Mucosa of stomach (tissue), 1 donor: ENCODE measurements at regions not wholly inside any gene's neighbourhood (a gene's known extent, or its start where the extent isn't known, plus 50 kb on each side); places are given as distances from the start of the nearest gene placed in this dataset.
"Not testable (repeated sequence)": the region's sequence is repeated elsewhere in the genome, so short reads cannot be mapped to it uniquely, and the experiment has no call there.

Source experiments
- H3K27me3 ChIP-seq: one replicate; pipeline ENCODE4 v1.7.0; 2013; ENCODE audit warnings: mild to moderate bottlenecking, low read length; ENCODE audit not compliant: control insufficient read depth, insufficient read depth
- H3K36me3 ChIP-seq: one replicate; pipeline ENCODE4 v1.7.0; 2013; ENCODE audit warnings: low read length; ENCODE audit not compliant: control insufficient read depth, insufficient read depth
- H3K4me1 ChIP-seq: one replicate; pipeline ENCODE4 v1.7.0; 2013; ENCODE audit warnings: mild to moderate bottlenecking, low read length; ENCODE audit not compliant: control insufficient read depth, insufficient read depth
- H3K4me3 ChIP-seq: one replicate; pipeline ENCODE4 v1.7.0; 2013; ENCODE audit warnings: low read length
- H3K9ac ChIP-seq: one replicate; pipeline ENCODE4 v1.7.0; 2013; ENCODE audit warnings: mild to moderate bottlenecking, low read length, moderate library complexity
- H3K9me3 ChIP-seq: one replicate; pipeline ENCODE4 v1.7.0; 2013; ENCODE audit warnings: mild to moderate bottlenecking, low read length, moderate library complexity; ENCODE audit not compliant: control insufficient read depth
- donor health status: Pancreatic carcinoma.

GRCh38 chr6:27605401-27606342, 132.8 kb upstream of the ZNF184 start:
- peaks cover 34% of the 10 kb centered on the region for H3K27me3 ChIP-seq
- no peaks in the 10 kb centered on the region for H3K9me3 ChIP-seq
- H3K4me3 ChIP-seq, result no peak overlapping the region
- no peak overlapping the region for H3K9ac ChIP-seq
- no peaks in the 10 kb centered on the region for H3K4me1 ChIP-seq
- H3K36me3 ChIP-seq, result no peaks in the 10 kb centered on the region

GRCh38 chr6:27604986-27605385, 132.1 kb upstream of the ZNF184 start:
- Histone ChIP-seq H3K9ac (no peak overlapping the region), H3K4me3 (no peak overlapping the region), H3K27me3 (peaks cover 37% of the 10 kb centered on the region), H3K4me1 (no peaks in the 10 kb centered on the region), H3K9me3 (no peaks in the 10 kb centered on the region), H3K36me3 (no peaks in the 10 kb centered on the region)

GRCh38 chr6:27601668-27602254, 128.9 kb upstream of the ZNF184 start:
- Histone ChIP-seq H3K9ac (no peak overlapping the region), H3K4me3 (no peak overlapping the region), H3K9me3 (no peaks in the 10 kb centered on the region), H3K27me3 (peaks cover 37% of the 10 kb centered on the region), H3K4me1 (no peaks in the 10 kb centered on the region), H3K36me3 (no peaks in the 10 kb centered on the region)

- Histone ChIP-seq H3K4me1 (no peaks in the 10 kb centered on the region), H3K27me3 (peaks cover 27% of the 10 kb centered on the region), H3K9me3 (no peaks in the 10 kb centered on the region), H3K36me3 (no peaks in the 10 kb centered on the region), H3K9ac (no peak overlapping the region), H3K4me3 (no peak overlapping the region)
These were observed 127.1 kb upstream of the ZNF184 start for GRCh38 chr6:27599859-27600532.

- peaks cover 40% of the 10 kb centered on the region for H3K27me3 ChIP-seq
- not testable (repeated sequence) for H3K4me1 ChIP-seq, H3K4me3 ChIP-seq, H3K36me3 ChIP-seq, H3K9me3 ChIP-seq, H3K9ac ChIP-seq
These were observed 124.2 kb upstream of the ZNF184 start for GRCh38 chr6:27597031-27597567.

- H3K9me3 ChIP-seq, result no peaks in the 10 kb centered on the region
- H3K27me3 ChIP-seq, result peaks cover 37% of the 10 kb centered on the region
These were observed 121.0 kb upstream of the ZNF184 start for GRCh38 chr6:27593861-27594260.

GRCh38 chr6:27593200-27593818, 120.4 kb upstream of the ZNF184 start:
- Histone ChIP-seq H3K4me1 (no peaks in the 10 kb centered on the region), H3K4me3 (no peak overlapping the region), H3K9ac (no peak overlapping the region), H3K36me3 (no peaks in the 10 kb centered on the region), H3K27me3 (peaks cover 37% of the 10 kb centered on the region), H3K9me3 (no peaks in the 10 kb centered on the region)

More at GRCh38 chr6:27593861-27594260, 121.0 kb upstream of the ZNF184 start:
- H3K9ac ChIP-seq, result no peak overlapping the region
- H3K36me3 ChIP-seq, result no peaks in the 10 kb centered on the region
- no peaks in the 10 kb centered on the region for H3K4me1 ChIP-seq
- H3K4me3 ChIP-seq, result no peak overlapping the region

- H3K36me3 ChIP-seq, result no peaks in the 10 kb centered on the region
- no peak overlapping the region for H3K4me3 ChIP-seq
- no peaks in the 10 kb centered on the region for H3K9me3 ChIP-seq
- peaks cover 37% of the 10 kb centered on the region for H3K27me3 ChIP-seq
- no peaks in the 10 kb centered on the region for H3K4me1 ChIP-seq
- no peak overlapping the region for H3K9ac ChIP-seq
These were observed 119.7 kb upstream of the ZNF184 start for GRCh38 chr6:27592481-27593199.

- H3K36me3 ChIP-seq, result no peaks in the 10 kb centered on the region
- H3K4me1 ChIP-seq, result no peaks in the 10 kb centered on the region
- no peak overlapping the region for H3K9ac ChIP-seq
- peaks cover 37% of the 10 kb centered on the region for H3K27me3 ChIP-seq
- H3K9me3 ChIP-seq, result no peaks in the 10 kb centered on the region
- no peak overlapping the region for H3K4me3 ChIP-seq
These were observed 119.0 kb upstream of the ZNF184 start for GRCh38 chr6:27591699-27592480.

GRCh38 chr6:27585316-27585715, 112.4 kb upstream of the ZNF184 start:
- peaks cover 26% of the 10 kb centered on the region for H3K27me3 ChIP-seq

GRCh38 chr6:27584326-27584725, 111.4 kb upstream of the ZNF184 start:
- peaks cover 26% of the 10 kb centered on the region for H3K27me3 ChIP-seq
- H3K4me3 ChIP-seq, result no peak overlapping the region
- no peak overlapping the region for H3K9ac ChIP-seq
- no peaks in the 10 kb centered on the region for H3K36me3 ChIP-seq
- H3K9me3 ChIP-seq, result no peaks in the 10 kb centered on the region
- no peaks in the 10 kb centered on the region for H3K4me1 ChIP-seq

More at GRCh38 chr6:27585316-27585715, 112.4 kb upstream of the ZNF184 start:
- not testable (repeated sequence) for H3K4me1 ChIP-seq, H3K4me3 ChIP-seq, H3K9ac ChIP-seq, H3K9me3 ChIP-seq, H3K36me3 ChIP-seq
